IPS DF 4.7 (cell line): ENCODE measurements at regions not wholly inside any gene's neighbourhood (a gene's known extent, or its start where the extent isn't known, plus 50 kb on each side); places are given as distances from the start of the nearest gene placed in this dataset.

ENCODE experiments used
- DNase-seq: peaks from one replicate; pipeline ENCODE4 v3.0.0-alpha.2; 2013; ENCODE audit warnings: low spot score; ENCODE audit errors: extremely low read depth

DNA sequence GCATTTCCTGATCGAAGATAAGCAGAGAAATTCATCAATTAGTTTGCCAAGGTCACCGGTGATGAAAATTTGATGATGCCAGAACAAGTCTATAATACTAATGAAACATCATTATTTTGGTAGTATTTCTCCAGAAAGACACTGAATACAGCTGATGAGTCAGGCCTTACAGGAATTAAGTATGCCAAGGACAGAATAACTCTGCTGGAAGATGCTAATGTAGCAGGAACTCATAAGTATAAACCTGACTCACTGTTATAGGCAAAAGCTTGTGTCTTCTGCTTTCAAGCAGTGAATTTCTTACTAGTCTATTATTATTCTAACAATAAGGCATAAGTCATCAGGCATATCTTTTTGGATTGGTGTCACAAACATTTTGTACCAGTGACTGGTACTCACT is 1825.1 kb upstream of the IGFBP7 start:
- no peak for DNase-seq

GRCh38 chr4:58936436-58936835 is 1826.3 kb upstream of the IGFBP7 start:
- DNase-seq, result no peak

- DNase-seq, result no peak
These were observed 1830.0 kb upstream of the IGFBP7 start for GRCh38 chr4:58940167-58940566.

DNA sequence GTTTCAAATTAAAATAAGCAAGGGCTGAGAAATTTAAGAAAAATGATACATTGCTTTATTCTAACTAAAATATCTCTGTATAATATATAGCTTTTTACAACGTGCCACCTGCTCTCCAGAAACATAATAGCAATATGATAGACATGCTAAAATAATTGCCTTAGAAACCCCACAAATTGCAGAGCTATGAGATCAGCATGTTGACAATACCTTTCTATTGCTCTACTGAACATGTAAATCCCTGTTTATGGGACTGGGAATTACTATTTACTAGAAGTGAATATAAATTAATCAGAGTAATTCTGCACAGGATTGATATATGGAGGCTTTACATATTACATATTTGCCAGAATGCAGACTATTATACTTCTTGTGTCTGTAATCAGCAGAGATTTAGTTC is 1831.1 kb upstream of the IGFBP7 start:
- no peak for DNase-seq

DNA sequence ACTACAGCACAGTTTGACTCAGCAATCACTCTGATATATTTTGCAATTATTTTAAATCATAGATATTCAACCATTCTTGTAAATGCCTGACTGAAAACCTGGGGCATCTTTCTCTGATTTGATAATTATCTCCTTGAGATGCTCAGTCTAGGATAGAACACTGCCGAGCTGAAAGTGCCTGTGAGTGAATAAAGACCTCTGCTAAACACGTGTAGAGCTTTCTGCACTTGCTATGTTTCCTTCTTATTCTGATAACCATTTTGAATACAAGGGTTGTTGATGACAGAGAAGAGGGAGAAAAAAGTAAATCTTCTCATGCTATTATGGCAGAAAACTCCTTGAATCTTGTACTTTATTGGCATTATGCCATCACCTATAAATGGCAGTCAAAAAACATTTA is 1843.4 kb upstream of the IGFBP7 start:
- no peak for DNase-seq

DNA sequence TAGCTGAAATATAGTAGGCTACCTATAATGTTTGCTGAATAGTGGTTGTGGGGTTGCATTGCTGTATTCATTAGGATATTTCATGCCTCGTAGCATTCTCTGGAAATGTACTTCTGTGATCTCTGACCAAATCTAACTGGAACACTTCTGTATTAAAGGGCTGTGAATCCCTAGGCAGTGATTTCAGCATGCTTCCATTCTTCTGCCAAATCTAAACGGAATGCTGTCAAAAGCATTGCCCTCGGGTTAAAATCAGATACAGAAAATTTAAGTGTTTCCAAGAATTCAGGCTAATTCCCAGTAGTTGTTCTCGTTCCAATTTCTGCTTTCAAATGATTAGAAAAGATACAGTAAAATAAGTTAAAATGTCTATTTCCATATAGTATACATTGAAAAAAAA is 1847.5 kb upstream of the IGFBP7 start:
- DNase-seq, result no peak

GRCh38 chr4:58961283-58961682 is 1851.1 kb upstream of the IGFBP7 start:
- no peak for DNase-seq

DNA sequence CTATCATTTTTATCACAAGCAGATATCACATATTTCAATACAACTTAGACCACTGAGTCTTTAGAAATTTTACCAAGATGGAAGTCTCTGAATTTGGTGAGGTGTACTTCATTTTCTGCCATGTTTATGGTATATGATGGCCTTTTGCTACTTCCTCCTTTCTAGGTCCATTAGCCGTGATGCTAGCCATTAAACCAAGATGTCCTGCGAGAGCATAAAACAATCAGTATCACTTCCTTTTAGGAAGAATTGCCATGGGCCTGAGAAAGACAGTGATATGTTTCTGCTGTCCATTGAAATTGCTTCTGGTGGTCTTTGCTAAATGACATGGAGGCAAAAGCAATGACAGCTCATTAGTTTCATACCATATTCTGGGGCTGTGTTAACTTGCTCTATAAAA is 1851.7 kb upstream of the IGFBP7 start:
- DNase-seq, result no peak

- DNase-seq, result no peak
These were observed 1852.2 kb upstream of the IGFBP7 start for GRCh38 chr4:58962424-58962823.

DNA sequence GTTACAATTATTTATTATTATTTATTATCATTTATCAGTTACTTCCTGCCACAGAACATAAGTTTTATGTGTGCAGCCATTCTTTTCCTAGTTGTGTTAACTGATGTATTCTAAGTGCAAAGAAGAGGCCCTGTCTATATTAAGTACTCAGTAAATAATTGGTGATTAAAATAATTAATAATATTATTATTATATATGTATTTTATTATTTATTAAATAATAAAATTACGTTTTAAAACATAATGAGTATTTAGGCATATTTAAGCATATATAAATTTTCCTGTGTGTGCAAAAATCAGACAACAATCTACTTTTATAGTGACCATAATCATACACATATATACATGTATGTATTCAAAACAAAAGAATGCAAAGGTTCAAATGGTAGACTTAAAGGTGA is 1871.6 kb upstream of the IGFBP7 start:
- no peak for DNase-seq

- DNase-seq, result no peak
These were observed 1873.7 kb upstream of the IGFBP7 start for GRCh38 chr4:58983887-58984286.

- no peak for DNase-seq
These were observed 1892.0 kb upstream of the IGFBP7 start for GRCh38 chr4:59002148-59002547.

GRCh38 chr4:59024257-59024656 is 1914.1 kb upstream of the IGFBP7 start:
- no peak for DNase-seq

GRCh38 chr4:59037812-59038211 is 1927.6 kb upstream of the IGFBP7 start:
- DNase-seq, result no peak

GRCh38 chr4:59039046-59039445 is 1928.9 kb upstream of the IGFBP7 start:
- no peak for DNase-seq

DNA sequence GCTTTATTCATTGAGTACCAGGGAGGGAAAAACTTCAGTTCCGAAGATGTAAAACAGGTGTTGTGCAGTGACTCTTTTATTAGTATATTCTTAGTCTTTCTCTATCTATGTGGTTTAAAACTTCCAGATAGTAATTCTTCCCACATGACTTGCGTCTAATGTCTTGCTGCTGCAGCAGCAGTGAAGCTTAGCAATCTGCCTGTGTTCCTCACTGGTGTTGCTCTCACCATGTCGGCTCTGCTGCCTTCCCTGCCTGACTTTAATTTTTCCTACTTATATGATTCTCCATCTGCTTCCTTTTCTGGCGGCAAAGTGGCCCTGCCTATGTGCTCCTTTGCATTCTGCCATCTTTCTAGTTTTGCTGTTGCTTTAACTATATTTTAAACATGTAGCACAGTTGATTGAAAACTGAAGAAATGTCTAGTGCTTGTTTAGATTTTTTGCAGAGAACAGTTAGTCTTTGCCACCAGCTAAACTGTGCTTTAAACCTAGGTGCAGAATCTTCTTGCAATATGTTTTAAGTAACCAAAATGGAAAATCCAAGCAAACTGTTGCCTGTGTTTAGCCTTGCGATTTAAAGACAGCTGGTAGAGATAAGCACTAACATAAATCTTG is 1934.2 kb upstream of the IGFBP7 start:
- DNase-seq, result no peak

DNA sequence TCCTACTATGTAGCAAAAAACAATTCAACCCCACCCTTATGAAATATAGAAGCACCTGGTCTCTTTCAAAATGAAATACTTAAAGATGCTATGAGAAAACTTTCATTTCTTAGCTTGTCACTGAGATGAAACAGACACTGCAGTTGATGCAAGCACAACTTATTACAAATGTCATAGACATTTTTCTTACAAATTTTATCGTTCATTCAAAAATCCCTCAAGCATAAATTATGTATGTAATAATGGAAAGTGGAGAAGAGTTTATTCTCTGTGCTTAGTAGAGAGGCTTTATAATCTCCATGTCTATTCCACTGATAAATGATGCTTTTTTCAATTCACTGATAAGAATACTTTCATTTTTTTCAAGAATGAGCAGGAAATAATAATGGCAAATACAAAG is 1943.9 kb upstream of the IGFBP7 start:
- DNase-seq, result no peak

GRCh38 chr4:59057804-59058203 is 1947.6 kb upstream of the IGFBP7 start:
- no peak for DNase-seq

DNA sequence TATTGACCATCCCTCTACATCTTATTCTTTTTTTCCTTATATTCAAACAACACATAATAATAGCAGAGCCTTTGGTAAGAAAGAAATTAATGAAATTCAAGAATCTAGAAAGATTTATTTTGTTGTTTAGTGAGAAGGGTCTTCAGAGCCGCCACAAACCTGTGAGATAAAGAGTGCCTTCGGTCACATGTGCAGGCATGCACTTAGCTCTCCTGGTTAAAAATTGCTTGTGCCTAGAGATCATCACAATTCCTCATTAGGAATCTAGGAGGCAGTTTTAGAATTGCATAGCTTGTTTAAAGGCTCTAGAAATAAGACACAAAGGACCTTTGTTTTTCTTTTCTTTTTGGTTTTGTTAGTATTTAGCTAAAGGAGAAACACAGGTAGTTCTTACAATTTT is 1948.4 kb upstream of the IGFBP7 start:
- DNase-seq, result no peak

- no peak for DNase-seq
These were observed 1950.0 kb upstream of the IGFBP7 start for GRCh38 chr4:59060002-59060846.

DNA sequence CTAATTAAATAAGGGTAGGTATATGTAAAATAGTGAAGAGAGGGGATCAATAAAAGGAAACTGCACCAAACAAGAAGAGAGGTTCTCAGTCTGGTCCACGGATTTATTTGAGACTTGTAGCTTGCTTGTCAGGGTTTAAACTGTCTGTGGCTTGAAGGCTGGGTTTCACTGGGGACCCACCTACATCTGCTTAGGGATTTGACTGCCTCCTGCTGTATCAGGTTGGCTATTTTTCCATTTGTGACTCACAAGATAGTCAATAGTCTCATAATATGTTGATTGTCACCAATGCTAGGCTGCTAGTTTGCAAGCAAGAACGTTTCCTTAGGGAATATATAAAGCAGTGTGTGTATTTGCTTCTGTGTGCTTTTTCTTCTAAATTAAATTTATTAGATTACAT is 1950.7 kb upstream of the IGFBP7 start:
- DNase-seq, result no peak

DNA sequence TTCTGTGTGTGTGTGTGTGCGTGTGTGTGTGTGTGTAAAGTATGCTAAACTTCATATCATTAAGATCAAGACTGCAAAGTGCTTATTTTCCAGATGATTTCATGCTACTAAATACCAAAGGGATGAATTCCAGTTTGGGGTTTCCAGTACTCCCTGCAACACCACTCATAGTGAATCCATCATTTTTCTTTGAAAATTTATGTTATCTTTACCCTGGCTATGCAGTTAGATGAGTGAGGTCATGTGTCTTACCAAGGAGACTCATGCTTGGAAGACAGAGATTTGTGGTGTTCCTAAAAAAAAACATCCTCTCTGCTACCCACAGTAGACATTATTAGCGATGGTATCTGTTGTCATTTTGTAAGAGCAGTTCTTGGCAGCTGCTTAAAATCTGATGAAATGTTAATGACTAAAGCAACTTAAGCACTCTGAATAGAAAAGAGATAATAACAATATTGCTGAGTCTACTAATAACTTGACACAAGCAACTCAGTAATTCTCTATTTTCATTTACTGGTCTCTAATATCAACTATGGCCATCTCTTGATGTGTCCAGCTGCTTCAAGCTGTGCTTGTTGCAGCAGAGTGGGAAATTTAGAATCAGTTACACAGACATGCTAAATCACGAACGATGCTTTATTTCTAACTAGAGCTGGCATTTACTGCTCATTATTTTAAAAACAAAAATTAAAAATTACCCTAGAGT is 1953.0 kb upstream of the IGFBP7 start:
- DNase-seq, result no peak
